K562 (cell line): ENCODE measurements at regions not wholly inside any gene's neighbourhood (a gene's known extent, or its start where the extent isn't known, plus 50 kb on each side); places are given as distances from the start of the nearest gene placed in this dataset.

ENCODE experiments used
- ATAC-seq: fragments of 200-7000 bp; cut with Tn5 transposase; 3 replicates; pipeline ENCODE4 v1.9.1; 2020; ENCODE audit warnings: moderate library complexity
- BruUV-seq: library from RNA; stranded (reverse); fragments of 400-500 nt; replicated peaks from 2 replicates; lab custom pipeline; 2021; lab: Mats Ljungman, UMichigan
- CTCF ChIA-PET: fragments of 300-600 bp; formaldehyde crosslinking; extraction: SDS; loops from one replicate; lab custom pipeline; 2021; ENCODE audit warnings: low intra/inter-chr PET ratio; lab: Yijun Ruan, JAX
- POLR2A ChIA-PET: fragments of 300-600, 350-650 bp; sonication (Branson Sonifier 250); formaldehyde crosslinking; extraction: SDS; loops from one replicate; lab custom pipeline; 2021; ENCODE audit warnings: antibody characterized with exemption, inconsistent platforms; lab: Yijun Ruan, JAX
- DNase-seq, 4 experiments: peaks; one replicate each; pipeline versions ENCODE4 v3.0.0 to v3.0.0-alpha.2; 2011 to 2018; ENCODE audit warnings: low spot score in 3 of 4, mixed read lengths in 3 of 4; ENCODE audit errors: extremely low read depth in 1 of 4
- FAIRE-seq: peaks from 2 replicates; lab custom pipeline; 2011; peaks lifted over from hg19 to GRCh38; lab: Jason Lieb, UNC
- H2AFZ ChIP-seq: 2 replicates; pipeline ENCODE4 v1.6.0; 2011; ENCODE audit warnings: low read depth, low read length, control low read depth, inconsistent platforms
- H3K27ac ChIP-seq: fragments of 200-600 bp; 3 replicates; pipeline ENCODE4 v1.8.0; 2011; ENCODE audit warnings: low read depth, mild to moderate bottlenecking, control low read depth, inconsistent platforms, low read length, moderate library complexity, mixed read lengths; ENCODE audit errors: extremely low read depth
- H3K27me3 ChIP-seq, 2 experiments: fragments of 300-600 bp in 1 of 2; 2 replicates in 1 of 2; 3 replicates in 1 of 2; pipeline versions ENCODE4 v1.6.0 to v1.8.0; 2011; ENCODE audit warnings: inconsistent platforms in 2 of 2, low read length in 2 of 2, mild to moderate bottlenecking in 1 of 2, mixed read lengths in 1 of 2, moderate library complexity in 1 of 2; ENCODE audit not compliant: control insufficient read depth in 2 of 2, insufficient read depth in 2 of 2
- H3K36me3 ChIP-seq: fragments of 300-600 bp; 3 replicates; pipeline ENCODE4 v1.8.0; 2011; ENCODE audit warnings: mild to moderate bottlenecking, low read length, inconsistent platforms; ENCODE audit not compliant: control insufficient read depth, insufficient read depth
- H3K4me1 ChIP-seq, 2 experiments: fragments of 200-600 bp in 1 of 2; replicated peaks in 1 of 2; 2 replicates in 1 of 2; 3 replicates in 1 of 2; pipeline versions ENCODE4 v1.5.1 to v1.8.0; 2011; ENCODE audit warnings: inconsistent platforms in 2 of 2, low read length in 2 of 2, mild to moderate bottlenecking in 1 of 2, mixed read lengths in 1 of 2, moderate library complexity in 1 of 2; ENCODE audit not compliant: control insufficient read depth in 2 of 2, insufficient read depth in 2 of 2
- H3K4me2 ChIP-seq: 2 replicates; pipeline ENCODE4 v1.6.1; 2011; ENCODE audit warnings: low read length, control low read depth, inconsistent platforms, mixed read lengths; ENCODE audit not compliant: insufficient read depth
- H3K4me3 ChIP-seq: fragments of 200-600 bp; sonication (generic), shearing (Covaris generic); 2 replicates; pipeline ENCODE4 v1.5.1; 2016; ENCODE audit warnings: control low read depth, inconsistent platforms
- H3K79me2 ChIP-seq: fragments of 200-600 bp; 3 replicates; pipeline ENCODE4 v1.8.0; 2011; ENCODE audit warnings: low read length, inconsistent platforms; ENCODE audit not compliant: control insufficient read depth, insufficient read depth
- H3K9ac ChIP-seq, 2 experiments: 2 replicates each; pipeline versions ENCODE4 v1.6.0 to v1.6.1; 2011; ENCODE audit warnings: low read depth in 2 of 2, low read length in 2 of 2, control low read depth in 1 of 2, inconsistent platforms in 1 of 2, mild to moderate bottlenecking in 1 of 2, mixed read lengths in 1 of 2; ENCODE audit not compliant: insufficient read depth in 1 of 2
- H3K9me1 ChIP-seq: one replicate; pipeline ENCODE4 v1.6.0; 2011; ENCODE audit warnings: inconsistent platforms, mild to moderate bottlenecking, low read length, moderate library complexity; ENCODE audit not compliant: control insufficient read depth, insufficient read depth
- H3K9me3 ChIP-seq: replicated peaks from 2 replicates; pipeline ENCODE4 v1.5.1; 2011; ENCODE audit warnings: low read depth, low read length, inconsistent platforms; ENCODE audit not compliant: control insufficient read depth, insufficient read depth
- H4K20me1 ChIP-seq: replicated peaks from 2 replicates; pipeline ENCODE4 v1.6.1; 2011; ENCODE audit warnings: low read length, inconsistent platforms, mixed read lengths; ENCODE audit not compliant: control insufficient read depth, insufficient read depth
- E2F3 ChIP-seq: fragments of 250-450 bp; sonication (Bioruptor Pico); IDR thresholded peaks from 2 replicates; pipeline ENCODE4 v1.4.0; 2020; ENCODE audit warnings: mild to moderate bottlenecking
- FOXA1 ChIP-seq: fragments of 450-650 bp; IDR thresholded peaks from 2 replicates; pipeline ENCODE4 v1.6.1; 2016; ENCODE audit warnings: mild to moderate bottlenecking, borderline replicate concordance
- GTF2E2 ChIP-seq: fragments of 200-800 bp; sonication (Bioruptor generic); IDR thresholded peaks from 2 replicates; pipeline ENCODE4 v1.6.1; 2016; ENCODE audit warnings: missing genetic modification characterization, missing compliant biosample characterization
- MCM2 ChIP-seq: fragments of 450-650 bp; IDR thresholded peaks from 2 replicates; pipeline ENCODE4 v1.6.1; 2017; ENCODE audit warnings: low read depth, mild to moderate bottlenecking
- MXD1 ChIP-seq: fragments of 250-450 bp; sonication (Bioruptor Pico); IDR thresholded peaks from 2 replicates; pipeline ENCODE4 v1.8.0; 2021; ENCODE audit warnings: borderline replicate concordance, mild to moderate bottlenecking, moderate library complexity; ENCODE audit not compliant: poor library complexity, severe bottlenecking
- NBN ChIP-seq: fragments of 450-650 bp; IDR thresholded peaks from 2 replicates; pipeline ENCODE4 v1.6.1; 2016; ENCODE audit warnings: low read depth, mild to moderate bottlenecking
- NCOA1 ChIP-seq: fragments of 450-650 bp; IDR thresholded peaks from 2 replicates; pipeline ENCODE4 v1.6.1; 2016; ENCODE audit warnings: low read depth
- NCOA4 ChIP-seq: fragments of 450-650 bp; IDR thresholded peaks from 2 replicates; pipeline ENCODE4 v1.6.1; 2018; ENCODE audit warnings: mild to moderate bottlenecking; ENCODE audit not compliant: partially characterized antibody
- NCOA6 ChIP-seq: fragments of 450-650 bp; IDR thresholded peaks from 2 replicates; pipeline ENCODE4 v1.6.1; 2017; ENCODE audit warnings: mild to moderate bottlenecking
- NEUROD1 ChIP-seq: fragments of 150-350 bp; IDR thresholded peaks from 2 replicates; pipeline ENCODE4 v1.6.1; 2014; ENCODE audit warnings: borderline replicate concordance, low read length, low read depth; ENCODE audit not compliant: partially characterized antibody
- SNAPC5 ChIP-seq: fragments of 250-450 bp; sonication (Bioruptor Pico); IDR thresholded peaks from 2 replicates; pipeline ENCODE4 v1.8.0; 2021; ENCODE audit warnings: moderate library complexity, mild to moderate bottlenecking, inconsistent platforms
- ZFP30 ChIP-seq: fragments of 250-450 bp; sonication (Bioruptor Pico); IDR thresholded peaks from 2 replicates; pipeline ENCODE4 v1.8.0; 2022; ENCODE audit warnings: moderate library complexity, mild to moderate bottlenecking, inconsistent platforms, borderline replicate concordance
- ZNF212 ChIP-seq: fragments of 450-650 bp; formaldehyde crosslinking; IDR thresholded peaks from 2 replicates; pipeline ENCODE4 v1.4.0; 2020; ENCODE audit warnings: mild to moderate bottlenecking
- ZNF512 ChIP-seq: IDR thresholded peaks from 2 replicates; pipeline ENCODE4 v1.6.1; 2016; ENCODE audit warnings: missing genetic modification characterization, missing compliant biosample characterization
- ZNF584 ChIP-seq: fragments of 200-800 bp; sonication (Bioruptor generic); IDR thresholded peaks from 2 replicates; pipeline ENCODE4 v1.6.1; 2016; ENCODE audit warnings: low read depth, mild to moderate bottlenecking, missing genetic modification characterization, missing compliant biosample characterization
- WGBS: fragments of 100-300 bp; shearing (Covaris generic); methylation state at CpG from one replicate; pipeline ENCODE4 v1.1.6; 2016; ENCODE audit warnings: low coverage, mixed read lengths; ENCODE audit not compliant: insufficient coverage; ENCODE audit errors: missing lambda C conversion rate; 5-methylcytosine and 5-hydroxymethylcytosine counted together
- in situ Hi-C: fragments of 300-500 bp; cut with MboI; formaldehyde crosslinking; loops from 4 replicates; pipeline ENCODE4 v1.15.0; 2018; ENCODE audit warnings: inconsistent platforms, mixed read lengths
- intact Hi-C: fragments of 100-400 bp; cut with micrococcal nuclease; formaldehyde crosslinking; loops from 2 replicates; pipeline ENCODE4 v1.14.2; 2022

GRCh38 chr6:56348578-56348977, 101.2 kb upstream of the COL21A1 start:
- Histone ChIP-seq H3K4me1 (no peaks in the 10 kb centered on the region), H4K20me1 (no peaks in the 10 kb centered on the region), H3K27ac (no peak overlapping the region), H3K9me1 (no peaks in the 10 kb centered on the region), H3K9ac (no peak overlapping the region), H3K27me3 (no peaks in the 10 kb centered on the region), H3K4me3 (no peak overlapping the region), H3K4me2 (no peak overlapping the region), H3K9me3 (no peaks in the 10 kb centered on the region), H3K36me3 (no peaks in the 10 kb centered on the region), H2AFZ (no peak overlapping the region), H3K79me2 (no peaks in the 10 kb centered on the region)
- FAIRE-seq = no peak
- ChIA-PET CTCF (no interaction called here), POLR2A (no interaction called here)
- in situ Hi-C loops = no loop called here
- no peak for ATAC-seq
- no TSS peak for BruUV-seq
- 0% methylated on average over 1 of the region's 1 CpG for WGBS
- intact Hi-C loops = no loop called here
- no peak for TF ChIP-seq ZFP30 (CRISPR knock-in tag)
- TF ChIP-seq MXD1 (CRISPR knock-in tag) = no peak
- TF ChIP-seq ZNF584 (CRISPR knock-in tag) = no peak
- TF ChIP-seq NEUROD1 = no peak
- no peak for DNase-seq

- H3K36me3 ChIP-seq = no peaks in the 10 kb centered on the region
- no peak overlapping the region for H3K4me2 ChIP-seq
- intact Hi-C loops = no loop called here
- H3K4me1 ChIP-seq = no peaks in the 10 kb centered on the region
- H4K20me1 ChIP-seq = no peaks in the 10 kb centered on the region
- BruUV-seq = no TSS peak
- no peak overlapping the region for H3K4me3 ChIP-seq
- FAIRE-seq (no peak), ATAC-seq (no peak), DNase-seq (no peak)
- no peak overlapping the region for H2AFZ ChIP-seq
- in situ Hi-C loops = no loop called here
- H3K79me2 ChIP-seq = no peaks in the 10 kb centered on the region
- POLR2A ChIA-PET = no interaction called here
- no peak overlapping the region for H3K9ac ChIP-seq
- no peaks in the 10 kb centered on the region for H3K9me3 ChIP-seq
- H3K27ac ChIP-seq = no peak overlapping the region
- no peaks in the 10 kb centered on the region for H3K27me3 ChIP-seq
- H3K9me1 ChIP-seq = no peaks in the 10 kb centered on the region
- CTCF ChIA-PET = no interaction called here
- TF ChIP-seq SNAPC5 (CRISPR knock-in tag) (no peak), NCOA4 (no peak), NCOA6 (no peak), MCM2 (no peak), ZNF512 (tag) (no peak), GTF2E2 (no peak), ZNF212 (no peak), NCOA1 (no peak), NBN (no peak), FOXA1 (no peak), E2F3 (CRISPR knock-in tag) (no peak)
These were observed 100.1 kb upstream of the COL21A1 start for GRCh38 chr6:56347526-56347925.
